Activated T-helper 17 cell treated with anti-CD3 and anti-CD28 coated beads, Interleukin-2, amount 50 U/mL, for 72 hours (primary cell): ENCODE measurements at regions not wholly inside any gene's neighbourhood (a gene's known extent, or its start where the extent isn't known, plus 50 kb on each side); places are given as distances from the start of the nearest gene placed in this dataset.
"Not testable (repeated sequence)": the region's sequence is repeated elsewhere in the genome, so short reads cannot be mapped to it uniquely, and the experiment has no call there.

Experiments used
- ATAC-seq: fragments of 150-1000 bp; cut with Tn5 transposase; replicated peaks from 2 replicates; pipeline ENCODE4 v1.10.0; 2021; ENCODE audit warnings: mild to moderate bottlenecking, moderate library complexity
- H3K27ac Mint-ChIP-seq: one replicate; pipeline ENCODE4 v1.8.0; 2022; ENCODE audit warnings: mixed read lengths
- H3K27me3 Mint-ChIP-seq: one replicate; pipeline ENCODE4 v1.8.0; 2022; ENCODE audit warnings: mixed read lengths
- H3K36me3 Mint-ChIP-seq: one replicate; pipeline ENCODE4 v1.8.0; 2022; ENCODE audit warnings: low read depth, mild to moderate bottlenecking, mixed read lengths
- H3K4me1 Mint-ChIP-seq: one replicate; pipeline ENCODE4 v1.8.0; 2022; ENCODE audit warnings: mixed read lengths
- H3K4me3 Mint-ChIP-seq: one replicate; pipeline ENCODE4 v1.8.0; 2022; ENCODE audit warnings: mild to moderate bottlenecking, mixed read lengths
- H3K9me3 Mint-ChIP-seq: one replicate; pipeline ENCODE4 v1.8.0; 2022; ENCODE audit warnings: mixed read lengths

DNA sequence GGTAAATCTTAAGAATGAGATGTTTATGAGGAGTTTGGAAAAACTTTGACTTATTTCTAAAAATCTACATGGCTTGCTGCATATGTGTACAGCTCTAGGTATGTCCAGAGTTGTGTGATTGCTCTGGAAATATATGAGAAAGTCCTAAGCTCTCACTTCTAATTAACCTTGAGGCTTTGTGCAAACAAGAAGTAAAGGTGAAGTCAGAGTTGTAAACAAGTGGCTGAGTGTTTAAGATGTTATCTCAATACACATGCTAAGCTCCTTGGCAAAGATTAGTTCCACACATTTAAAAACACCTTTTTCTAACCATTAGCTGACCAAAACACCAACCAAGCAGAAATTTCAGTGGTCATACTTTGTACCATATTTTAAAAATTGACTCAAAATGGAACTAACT is 684.2 kb downstream of the HTR1B start:
- no peak for ATAC-seq
- H3K27ac Mint-ChIP-seq: no peak overlapping the region
- H3K4me3 Mint-ChIP-seq: no peak overlapping the region
- H3K9me3 Mint-ChIP-seq: peaks cover 4% of the 10 kb centered on the region
- H3K4me1 Mint-ChIP-seq: no peaks in the 10 kb centered on the region
- H3K36me3 Mint-ChIP-seq: no peaks in the 10 kb centered on the region
- no peaks in the 10 kb centered on the region for H3K27me3 Mint-ChIP-seq

DNA sequence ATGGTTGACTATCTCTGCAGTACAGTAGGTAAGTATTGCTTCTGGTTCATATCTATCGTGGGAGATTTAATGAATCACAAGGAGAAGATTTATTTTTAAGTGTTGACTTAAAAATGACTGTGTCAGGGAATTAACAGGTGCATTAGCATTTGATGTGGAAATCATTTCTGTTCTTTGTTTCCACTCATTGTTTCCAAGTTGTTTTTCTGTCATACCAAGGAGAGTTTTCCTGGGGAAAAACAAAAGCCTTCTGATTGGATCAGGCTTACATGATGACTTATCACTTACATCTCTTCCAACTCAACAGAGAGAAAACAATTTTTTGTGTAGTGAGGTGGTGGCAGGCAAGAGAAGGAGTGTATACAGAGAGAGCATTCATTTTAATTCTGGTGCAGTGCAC is 686.4 kb downstream of the HTR1B start:
- H3K4me1 Mint-ChIP-seq: no peaks in the 10 kb centered on the region
- H3K9me3 Mint-ChIP-seq: peaks cover 11% of the 10 kb centered on the region
- H3K36me3 Mint-ChIP-seq: no peaks in the 10 kb centered on the region
- no peak for ATAC-seq
- H3K4me3 Mint-ChIP-seq: no peak overlapping the region
- H3K27ac Mint-ChIP-seq: no peak overlapping the region
- no peaks in the 10 kb centered on the region for H3K27me3 Mint-ChIP-seq

- no peak overlapping the region for H3K27ac Mint-ChIP-seq
- peaks cover 7% of the 10 kb centered on the region for H3K9me3 Mint-ChIP-seq
- H3K4me1 Mint-ChIP-seq: no peaks in the 10 kb centered on the region
- no peaks in the 10 kb centered on the region for H3K27me3 Mint-ChIP-seq
- ATAC-seq: no peak
- no peaks in the 10 kb centered on the region for H3K36me3 Mint-ChIP-seq
- no peak overlapping the region for H3K4me3 Mint-ChIP-seq
Measured at GRCh38 chr6:76774781-76775384, 688.4 kb downstream of the HTR1B start.

DNA sequence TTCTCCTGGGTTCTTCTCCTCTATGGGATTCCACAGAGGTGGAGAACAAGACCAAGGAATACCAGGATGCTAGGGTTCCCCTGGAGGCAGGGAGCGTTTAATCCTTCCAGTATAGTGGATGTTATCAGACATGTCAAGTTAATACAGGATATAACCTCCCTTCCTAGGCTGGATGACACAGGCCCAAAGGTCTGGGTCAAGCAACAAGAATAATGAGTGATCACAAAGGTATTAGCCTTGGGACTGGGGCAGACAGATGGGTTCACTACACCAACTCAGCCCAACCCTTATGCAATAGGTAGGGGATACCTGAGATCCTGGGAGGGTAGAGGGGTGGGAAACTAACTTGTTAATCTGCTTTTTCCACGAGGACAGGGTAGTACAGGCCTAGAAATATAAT is 690.3 kb downstream of the HTR1B start:
- no peak overlapping the region for H3K4me3 Mint-ChIP-seq
- ATAC-seq: no peak
- no peak overlapping the region for H3K27ac Mint-ChIP-seq
- peaks cover 7% of the 10 kb centered on the region for H3K9me3 Mint-ChIP-seq
- no peaks in the 10 kb centered on the region for H3K27me3 Mint-ChIP-seq
- H3K4me1 Mint-ChIP-seq: no peaks in the 10 kb centered on the region
- H3K36me3 Mint-ChIP-seq: no peaks in the 10 kb centered on the region

DNA sequence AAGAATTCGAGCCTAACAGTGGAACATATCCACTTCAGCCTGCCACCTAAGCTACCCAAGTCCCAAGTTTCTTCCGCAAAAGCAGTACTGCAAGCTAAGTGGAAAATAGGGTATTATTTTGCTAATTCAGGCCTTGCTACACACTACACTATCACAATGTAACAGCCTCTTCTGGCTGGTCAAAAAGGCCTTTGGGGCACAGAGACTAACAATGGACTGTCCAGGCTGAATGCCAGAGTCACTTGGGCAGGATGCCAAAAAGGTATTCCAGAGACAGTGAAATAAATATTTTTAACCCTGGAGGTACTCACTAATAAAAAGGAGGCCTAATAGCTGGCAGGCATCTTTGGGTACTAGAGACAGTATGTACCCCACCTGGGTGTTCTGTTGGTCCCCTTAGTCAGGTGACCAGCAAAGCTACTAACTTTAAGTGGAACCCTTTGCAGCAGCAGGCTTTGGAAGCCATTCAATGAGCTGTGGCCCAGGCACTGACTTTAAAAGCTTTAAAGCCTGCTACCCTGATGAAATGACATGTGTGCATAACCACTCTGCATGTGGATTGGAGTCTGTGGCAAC is 692.1 kb downstream of the HTR1B start:
- no peaks in the 10 kb centered on the region for H3K27me3 Mint-ChIP-seq
- H3K27ac Mint-ChIP-seq: no peak overlapping the region
- H3K4me3 Mint-ChIP-seq: no peak overlapping the region
- no peaks in the 10 kb centered on the region for H3K4me1 Mint-ChIP-seq
- H3K36me3 Mint-ChIP-seq: no peaks in the 10 kb centered on the region
- peaks cover 7% of the 10 kb centered on the region for H3K9me3 Mint-ChIP-seq
- no peak for ATAC-seq

- Mint-ChIP-seq H3K4me1 (no peaks in the 10 kb centered on the region), H3K4me3 (no peak overlapping the region), H3K27me3 (no peaks in the 10 kb centered on the region), H3K27ac (no peak overlapping the region), H3K36me3 (no peaks in the 10 kb centered on the region), H3K9me3 (peaks cover 7% of the 10 kb centered on the region)
- ATAC-seq: no peak
Measured at GRCh38 chr6:76770281-76770680, 693.0 kb downstream of the HTR1B start.

DNA sequence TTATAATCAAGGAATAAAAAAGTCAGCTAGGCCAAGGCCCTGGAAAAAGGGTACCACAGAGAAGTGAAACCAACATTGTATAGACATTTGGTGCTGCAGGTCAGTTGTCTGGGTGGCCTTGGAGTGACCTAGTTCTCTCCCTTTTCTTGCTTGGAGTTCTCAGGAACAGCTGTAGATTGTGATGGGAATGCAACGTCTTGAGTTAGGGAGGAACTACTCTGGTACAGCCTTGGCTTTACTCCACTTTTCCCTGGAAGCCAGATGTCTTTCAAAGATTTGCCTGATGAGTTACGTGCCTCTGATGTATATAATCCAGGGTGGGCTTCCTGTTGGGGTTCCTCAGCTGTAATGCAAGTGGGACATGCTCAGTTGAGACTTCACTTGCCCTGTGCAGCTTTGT is 694.7 kb downstream of the HTR1B start:
- Mint-ChIP-seq H3K27ac (no peak overlapping the region), H3K36me3 (no peaks in the 10 kb centered on the region), H3K27me3 (no peaks in the 10 kb centered on the region), H3K4me1 (no peaks in the 10 kb centered on the region), H3K9me3 (peaks cover 7% of the 10 kb centered on the region), H3K4me3 (no peak overlapping the region)
- ATAC-seq: no peak

- Mint-ChIP-seq H3K4me1 (no peaks in the 10 kb centered on the region), H3K36me3 (no peaks in the 10 kb centered on the region), H3K27me3 (no peaks in the 10 kb centered on the region), H3K9me3 (peaks cover 12% of the 10 kb centered on the region), H3K4me3 (no peak overlapping the region), H3K27ac (no peak overlapping the region)
- ATAC-seq: no peak
Measured at GRCh38 chr6:76764057-76764456, 691.6 kb upstream of the IMPG1 start.

DNA sequence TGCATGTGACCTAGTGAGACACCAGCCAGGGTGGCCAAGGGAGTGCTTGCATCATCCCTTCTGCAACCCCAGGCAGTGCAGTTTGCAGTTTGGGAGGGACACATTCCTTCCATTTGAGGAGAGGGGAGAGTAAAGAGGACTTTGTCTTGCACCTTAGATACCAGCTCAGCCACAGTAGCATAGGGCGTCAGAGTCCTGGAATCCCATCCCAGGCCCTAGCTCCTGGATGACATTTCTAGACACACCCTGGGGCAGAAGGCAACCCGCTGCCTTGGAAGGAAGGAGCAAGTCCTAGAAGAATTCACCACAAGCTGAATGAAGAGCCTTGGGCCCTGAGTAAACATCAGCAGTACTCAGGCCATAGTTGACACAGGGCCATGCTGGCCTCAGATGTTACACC is 680.4 kb upstream of the IMPG1 start:
- no peak for ATAC-seq
- H3K4me3 Mint-ChIP-seq: no peak overlapping the region
- H3K27ac Mint-ChIP-seq: no peak overlapping the region
- no peaks in the 10 kb centered on the region for H3K4me1 Mint-ChIP-seq
- H3K9me3 Mint-ChIP-seq: peaks cover 8% of the 10 kb centered on the region
- H3K36me3 Mint-ChIP-seq: no peaks in the 10 kb centered on the region
- H3K27me3 Mint-ChIP-seq: no peaks in the 10 kb centered on the region

DNA sequence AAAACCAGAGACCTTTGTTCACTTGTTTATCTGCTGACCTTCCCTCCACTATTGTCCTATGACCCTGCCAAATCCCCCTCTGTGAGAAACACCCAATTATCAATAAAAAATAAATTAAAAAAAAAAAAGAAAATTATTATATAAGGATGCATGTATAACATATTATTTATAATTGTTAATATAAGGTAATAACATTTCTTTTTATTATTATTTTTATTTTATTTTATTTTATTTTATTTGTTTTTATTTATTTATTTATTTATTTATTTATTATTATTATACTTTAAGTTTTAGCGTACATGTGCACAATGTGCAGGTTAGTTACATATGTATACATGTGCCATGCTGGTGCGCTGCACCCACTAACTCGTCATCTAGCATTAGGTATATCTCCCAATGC is 672.9 kb upstream of the IMPG1 start:
- not testable (repeated sequence) for ATAC-seq, H3K27me3 Mint-ChIP-seq, H3K36me3 Mint-ChIP-seq, H3K4me3 Mint-ChIP-seq, H3K4me1 Mint-ChIP-seq, H3K9me3 Mint-ChIP-seq, H3K27ac Mint-ChIP-seq

DNA sequence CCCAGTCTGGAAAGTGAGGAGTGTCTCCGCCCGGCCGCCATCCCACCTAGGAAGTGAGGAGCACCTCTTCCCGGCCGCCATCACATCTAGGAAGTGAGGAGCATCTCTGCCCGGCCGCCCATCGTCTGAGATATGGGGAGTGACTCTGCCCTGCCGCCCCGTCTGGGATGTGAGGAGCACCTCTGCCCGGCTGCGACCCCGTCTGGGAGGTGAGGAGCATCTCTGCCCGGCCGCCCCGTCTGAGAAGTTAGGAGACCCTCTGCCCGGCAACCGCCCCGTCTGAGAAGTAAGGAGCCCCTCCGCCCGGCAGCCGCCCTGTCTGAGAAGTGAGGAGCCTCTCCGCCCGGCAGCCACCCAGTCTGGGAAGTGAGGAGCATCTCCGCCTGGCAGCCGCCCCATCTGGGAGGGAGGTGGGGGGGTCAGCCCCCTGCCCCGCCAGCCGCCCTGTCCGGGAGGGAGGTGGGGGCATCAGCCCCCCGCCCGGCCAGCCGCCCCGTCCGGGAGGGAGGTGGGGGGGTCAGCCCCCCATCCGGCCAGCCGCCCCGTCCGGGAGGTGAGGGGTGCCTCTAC is 671.8 kb upstream of the IMPG1 start:
- not testable (repeated sequence) for H3K4me1 Mint-ChIP-seq, ATAC-seq, H3K27ac Mint-ChIP-seq, H3K9me3 Mint-ChIP-seq, H3K36me3 Mint-ChIP-seq, H3K27me3 Mint-ChIP-seq, H3K4me3 Mint-ChIP-seq

DNA sequence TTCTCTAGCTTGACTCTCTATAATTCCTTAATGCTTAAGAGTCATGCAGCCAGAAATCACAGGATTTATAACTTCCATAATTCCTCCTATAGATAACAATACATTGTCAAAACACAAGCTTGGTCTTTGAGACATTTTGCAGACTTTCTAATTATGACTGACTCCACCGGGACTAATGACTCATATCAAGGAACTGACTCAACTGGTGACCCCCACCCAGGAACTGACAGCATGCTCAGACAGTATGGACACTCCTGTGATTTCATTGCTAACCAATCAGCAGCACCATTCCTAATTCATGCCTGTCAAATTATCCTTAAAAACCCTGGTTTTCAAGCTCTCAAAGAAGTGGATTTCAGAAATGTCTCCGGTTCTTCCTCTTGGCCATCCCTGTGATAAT is 670.5 kb upstream of the IMPG1 start:
- ATAC-seq: no peak
- no peaks in the 10 kb centered on the region for H3K9me3 Mint-ChIP-seq
- H3K27ac Mint-ChIP-seq: no peak overlapping the region
- H3K36me3 Mint-ChIP-seq: no peaks in the 10 kb centered on the region
- no peaks in the 10 kb centered on the region for H3K27me3 Mint-ChIP-seq
- no peaks in the 10 kb centered on the region for H3K4me1 Mint-ChIP-seq
- no peak overlapping the region for H3K4me3 Mint-ChIP-seq

DNA sequence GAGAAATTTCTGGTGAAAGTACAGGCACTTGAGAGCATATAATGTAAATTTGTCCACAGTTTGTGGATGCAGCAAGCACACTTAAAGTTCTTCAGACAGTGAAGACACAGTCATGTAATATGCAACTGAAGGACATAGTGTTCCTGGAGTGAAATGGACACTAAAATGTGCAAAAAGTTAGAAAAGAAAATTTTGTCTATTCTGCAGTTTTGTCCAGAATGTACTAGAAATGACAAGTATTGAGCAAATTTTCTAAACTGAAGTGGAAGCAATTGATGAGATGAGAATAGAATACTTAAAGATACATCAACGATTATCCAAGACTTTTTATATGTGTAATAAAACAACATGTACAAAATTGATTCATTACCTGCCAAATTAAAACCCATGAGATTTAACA is 647.0 kb upstream of the IMPG1 start:
- H3K36me3 Mint-ChIP-seq: no peaks in the 10 kb centered on the region
- H3K27me3 Mint-ChIP-seq: no peaks in the 10 kb centered on the region
- ATAC-seq: no peak
- no peak overlapping the region for H3K27ac Mint-ChIP-seq
- peaks cover 11% of the 10 kb centered on the region for H3K9me3 Mint-ChIP-seq
- no peaks in the 10 kb centered on the region for H3K4me1 Mint-ChIP-seq
- no peak overlapping the region for H3K4me3 Mint-ChIP-seq

- no peak for ATAC-seq
- Mint-ChIP-seq H3K36me3 (no peaks in the 10 kb centered on the region), H3K9me3 (no peaks in the 10 kb centered on the region), H3K27me3 (no peaks in the 10 kb centered on the region), H3K4me1 (no peaks in the 10 kb centered on the region), H3K4me3 (no peak overlapping the region), H3K27ac (no peak overlapping the region)
Measured at GRCh38 chr6:76708641-76709331, 636.3 kb upstream of the IMPG1 start.

GRCh38 chr6:76707630-76708029 is 635.2 kb upstream of the IMPG1 start:
- H3K36me3 Mint-ChIP-seq: no peaks in the 10 kb centered on the region
- no peak overlapping the region for H3K4me3 Mint-ChIP-seq
- H3K27me3 Mint-ChIP-seq: no peaks in the 10 kb centered on the region
- H3K27ac Mint-ChIP-seq: no peak overlapping the region
- H3K9me3 Mint-ChIP-seq: no peaks in the 10 kb centered on the region
- ATAC-seq: no peak
- no peaks in the 10 kb centered on the region for H3K4me1 Mint-ChIP-seq
